WTC11 (cell line): ENCODE measurements at regions not wholly inside any gene's neighbourhood (a gene's known extent, or its start where the extent isn't known, plus 50 kb on each side); places are given as distances from the start of the nearest gene placed in this dataset.

ENCODE experiments used
- ATAC-seq: fragments of 200-7000 bp; cut with Tn5 transposase; 2 replicates; pipeline ENCODE4 v1.10.0; 2021; ENCODE audit warnings: mild to moderate bottlenecking, moderate library complexity
- CTCF ChIA-PET: fragments of 300-600 bp; sonication (Branson Sonifier 250); formaldehyde crosslinking; loops from one replicate; lab custom pipeline; 2021; ENCODE audit warnings: antibody characterized with exemption; lab: Charles Lee
- POLR2A ChIA-PET: fragments of 350-600 bp; sonication (Branson Sonifier 250); formaldehyde crosslinking; loops from one replicate; lab custom pipeline; 2021; ENCODE audit warnings: antibody characterized with exemption; lab: Charles Lee
- DNase-seq: peaks from one replicate; pipeline ENCODE4 v3.0.0; 2021; ENCODE audit warnings: low spot score
- H3K27ac Mint-ChIP-seq: 2 replicates; pipeline ENCODE4 v1.8.0; 2021; ENCODE audit warnings: mixed read lengths
- H3K27me3 Mint-ChIP-seq: 2 replicates; pipeline ENCODE4 v1.8.0; 2021; ENCODE audit warnings: low read depth, mild to moderate bottlenecking, moderate library complexity, mixed read lengths
- H3K36me3 Mint-ChIP-seq: 2 replicates; pipeline ENCODE4 v1.8.0; 2021; ENCODE audit warnings: mixed read lengths
- H3K4me1 Mint-ChIP-seq: 2 replicates; pipeline ENCODE4 v1.8.0; 2022; ENCODE audit warnings: mixed read lengths
- H3K4me3 Mint-ChIP-seq: 2 replicates; pipeline ENCODE4 v1.8.0; 2021; ENCODE audit warnings: mild to moderate bottlenecking, moderate library complexity, mixed read lengths
- H3K9me3 Mint-ChIP-seq: 2 replicates; pipeline ENCODE4 v1.8.0; 2021; ENCODE audit warnings: mixed read lengths
- ATF1 ChIP-seq: sonication (generic); formaldehyde crosslinking; IDR thresholded peaks from 2 replicates; pipeline ENCODE4 v1.8.1; 2023; ENCODE audit warnings: mild to moderate bottlenecking, moderate library complexity, missing genetic modification reagents
- CDX4 ChIP-seq: fragments of 250-450 bp; sonication (Bioruptor Pico); IDR thresholded peaks from 2 replicates; pipeline ENCODE4 v1.9.0; 2021; ENCODE audit warnings: moderate library complexity, mild to moderate bottlenecking, inconsistent platforms, borderline replicate concordance
- CREB1 ChIP-seq: sonication (generic); formaldehyde crosslinking; IDR thresholded peaks from 2 replicates; pipeline ENCODE4 v1.8.0; 2023; ENCODE audit warnings: mild to moderate bottlenecking, missing genetic modification reagents
- E2F4 ChIP-seq: sonication (generic); formaldehyde crosslinking; IDR thresholded peaks from 2 replicates; pipeline ENCODE4 v1.8.1; 2022; ENCODE audit warnings: low read depth, mild to moderate bottlenecking, moderate library complexity, missing genetic modification reagents, borderline replicate concordance
- EMX1 ChIP-seq: fragments of 250-450 bp; sonication (Bioruptor Pico); IDR thresholded peaks from 2 replicates; pipeline ENCODE4 v1.8.0; 2021; ENCODE audit warnings: mild to moderate bottlenecking
- ESRRA ChIP-seq: sonication (generic); formaldehyde crosslinking; IDR thresholded peaks from 2 replicates; pipeline ENCODE4 v1.8.1; 2022; ENCODE audit warnings: mild to moderate bottlenecking, missing genetic modification reagents, borderline replicate concordance
- GRHL2 ChIP-seq: fragments of 250-450 bp; sonication (Bioruptor Pico); IDR thresholded peaks from 2 replicates; pipeline ENCODE4 v1.8.0; 2022; ENCODE audit warnings: mild to moderate bottlenecking, moderate library complexity; ENCODE audit not compliant: insufficient replicate concordance, severe bottlenecking
- HMGA2 ChIP-seq: fragments of 250-450 bp; sonication (Bioruptor Pico); IDR thresholded peaks from 2 replicates; pipeline ENCODE4 v1.4.0; 2021; ENCODE audit warnings: mild to moderate bottlenecking, moderate library complexity
- HMGXB4 ChIP-seq: sonication (generic); formaldehyde crosslinking; IDR thresholded peaks from 2 replicates; pipeline ENCODE4 v1.8.1; 2023; ENCODE audit warnings: mild to moderate bottlenecking, moderate library complexity, missing genetic modification reagents
- JAZF1 ChIP-seq: fragments of 250-450 bp; sonication (Bioruptor Pico); IDR thresholded peaks from 2 replicates; pipeline ENCODE4 v1.9.0; 2021; ENCODE audit warnings: moderate library complexity, mild to moderate bottlenecking, inconsistent platforms
- MXD4 ChIP-seq: fragments of 250-450 bp; sonication (Bioruptor Pico); IDR thresholded peaks from 2 replicates; pipeline ENCODE4 v1.8.0; 2021; ENCODE audit warnings: mild to moderate bottlenecking, moderate library complexity, borderline replicate concordance
- NR3C1 ChIP-seq: sonication (generic); formaldehyde crosslinking; conservative IDR thresholded peaks from 2 replicates; pipeline ENCODE4 v1.8.1; 2023; ENCODE audit warnings: low read depth, mild to moderate bottlenecking, missing genetic modification reagents
- RELA ChIP-seq: sonication (generic); formaldehyde crosslinking; IDR thresholded peaks from 2 replicates; pipeline ENCODE4 v1.8.1; 2022; ENCODE audit warnings: missing genetic modification reagents, mild to moderate bottlenecking, borderline replicate concordance
- ZBTB43 ChIP-seq: sonication (generic); formaldehyde crosslinking; IDR thresholded peaks from 2 replicates; pipeline ENCODE4 v1.8.1; 2023; ENCODE audit warnings: mild to moderate bottlenecking, missing genetic modification reagents
- ZNF138 ChIP-seq: sonication (generic); formaldehyde crosslinking; conservative IDR thresholded peaks from 2 replicates; pipeline ENCODE4 v1.8.1; 2022; ENCODE audit warnings: mild to moderate bottlenecking, moderate library complexity, missing genetic modification reagents
- ZNF219 ChIP-seq: sonication (generic); formaldehyde crosslinking; IDR thresholded peaks from 2 replicates; pipeline ENCODE4 v1.8.0; 2023; ENCODE audit warnings: missing genetic modification reagents, mild to moderate bottlenecking, borderline replicate concordance
- ZNF232 ChIP-seq: sonication (generic); formaldehyde crosslinking; IDR thresholded peaks from 2 replicates; pipeline ENCODE4 v1.8.0; 2022; ENCODE audit warnings: mild to moderate bottlenecking, missing genetic modification reagents
- ZNF317 ChIP-seq: sonication (generic); formaldehyde crosslinking; IDR thresholded peaks from 2 replicates; pipeline ENCODE4 v1.8.1; 2023; ENCODE audit warnings: low read depth, mild to moderate bottlenecking, moderate library complexity, missing genetic modification reagents, borderline replicate concordance
- ZNF396 ChIP-seq: fragments of 250-450 bp; sonication (Bioruptor Pico); IDR thresholded peaks from 2 replicates; pipeline ENCODE4 v1.8.0; 2021; ENCODE audit warnings: mild to moderate bottlenecking, moderate library complexity, borderline replicate concordance
- ZNF512 ChIP-seq: sonication (generic); formaldehyde crosslinking; IDR thresholded peaks from 2 replicates; pipeline ENCODE4 v1.8.1; 2022; ENCODE audit warnings: missing genetic modification reagents, borderline replicate concordance
- TF ChIP-seq, protein P1 (sequence below): sonication (generic); formaldehyde crosslinking; IDR thresholded peaks from 2 replicates; pipeline ENCODE4 v1.8.1; 2022; ENCODE audit warnings: mild to moderate bottlenecking, moderate library complexity, missing genetic modification reagents
- TF ChIP-seq, protein P2 (sequence below): sonication (generic); formaldehyde crosslinking; IDR thresholded peaks from 2 replicates; pipeline ENCODE4 v1.8.0; 2023; ENCODE audit warnings: missing genetic modification reagents

GRCh38 chr6:149174962-149175361 lies 142.6 kb upstream of the TAB2 start:
- no peak for TF ChIP-seq EMX1 (CRISPR knock-in tag)
- TF ChIP-seq ESRRA, result no peak
- TF ChIP-seq GRHL2 (CRISPR knock-in tag), result no peak
- TF ChIP-seq, protein P1, sequence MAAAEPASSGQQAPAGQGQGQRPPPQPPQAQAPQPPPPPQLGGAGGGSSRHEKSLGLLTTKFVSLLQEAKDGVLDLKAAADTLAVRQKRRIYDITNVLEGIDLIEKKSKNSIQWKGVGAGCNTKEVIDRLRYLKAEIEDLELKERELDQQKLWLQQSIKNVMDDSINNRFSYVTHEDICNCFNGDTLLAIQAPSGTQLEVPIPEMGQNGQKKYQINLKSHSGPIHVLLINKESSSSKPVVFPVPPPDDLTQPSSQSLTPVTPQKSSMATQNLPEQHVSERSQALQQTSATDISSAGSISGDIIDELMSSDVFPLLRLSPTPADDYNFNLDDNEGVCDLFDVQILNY (CRISPR knock-in tag), result no peak
- no peak for TF ChIP-seq ZNF232 (CRISPR knock-in tag)
- TF ChIP-seq ZNF138 (CRISPR knock-in tag), result no peak
- no peak for TF ChIP-seq ZNF317 (CRISPR knock-in tag)
- no peak for TF ChIP-seq ZNF512 (CRISPR knock-in tag)
- TF ChIP-seq JAZF1 (CRISPR knock-in tag), result no peak
- TF ChIP-seq, protein P2, sequence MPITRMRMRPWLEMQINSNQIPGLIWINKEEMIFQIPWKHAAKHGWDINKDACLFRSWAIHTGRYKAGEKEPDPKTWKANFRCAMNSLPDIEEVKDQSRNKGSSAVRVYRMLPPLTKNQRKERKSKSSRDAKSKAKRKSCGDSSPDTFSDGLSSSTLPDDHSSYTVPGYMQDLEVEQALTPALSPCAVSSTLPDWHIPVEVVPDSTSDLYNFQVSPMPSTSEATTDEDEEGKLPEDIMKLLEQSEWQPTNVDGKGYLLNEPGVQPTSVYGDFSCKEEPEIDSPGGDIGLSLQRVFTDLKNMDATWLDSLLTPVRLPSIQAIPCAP, result no peak
- TF ChIP-seq E2F4 (CRISPR knock-in tag), result no peak
- TF ChIP-seq NR3C1 (CRISPR knock-in tag), result no peak
- H3K36me3 Mint-ChIP-seq, result peaks cover 3% of the 10 kb centered on the region
- no peaks in the 10 kb centered on the region for H3K4me1 Mint-ChIP-seq
- no peak for DNase-seq
- H3K27ac Mint-ChIP-seq, result no peak overlapping the region
- no peak for ATAC-seq
- ChIA-PET CTCF (no interaction called here), POLR2A (no interaction called here)
- H3K9me3 Mint-ChIP-seq, result peaks cover 16% of the 10 kb centered on the region
- no peak overlapping the region for H3K4me3 Mint-ChIP-seq
- no peaks in the 10 kb centered on the region for H3K27me3 Mint-ChIP-seq

GRCh38 chr6:149176971-149177667 lies 140.4 kb upstream of the TAB2 start:
- ChIA-PET POLR2A (no interaction called here), CTCF (no interaction called here)
- H3K27ac Mint-ChIP-seq, result no peak overlapping the region
- H3K36me3 Mint-ChIP-seq, result peaks cover 3% of the 10 kb centered on the region
- no peak for ATAC-seq
- H3K4me1 Mint-ChIP-seq, result no peaks in the 10 kb centered on the region
- peaks cover 16% of the 10 kb centered on the region for H3K9me3 Mint-ChIP-seq
- H3K4me3 Mint-ChIP-seq, result no peak overlapping the region
- no peaks in the 10 kb centered on the region for H3K27me3 Mint-ChIP-seq
- no peak for DNase-seq
- TF ChIP-seq CREB1 (CRISPR knock-in tag) (no peak), HMGXB4 (CRISPR knock-in tag) (no peak), MXD4 (CRISPR knock-in tag) (no peak), ATF1 (no peak), ZNF219 (CRISPR knock-in tag) (no peak), ZNF512 (CRISPR knock-in tag) (no peak), RELA (CRISPR knock-in tag) (no peak), ZNF396 (CRISPR knock-in tag) (no peak), CDX4 (no peak), HMGA2 (CRISPR knock-in tag) (no peak), ZBTB43 (CRISPR knock-in tag) (no peak)
- TF ChIP-seq, protein P1 (CRISPR knock-in tag), result no peak
